ENCODE measurements at regions not wholly inside any gene's neighbourhood (a gene's known extent, or its start where the extent isn't known, plus 50 kb on each side); places are given as distances from the start of the nearest gene placed in this dataset.

DNA sequence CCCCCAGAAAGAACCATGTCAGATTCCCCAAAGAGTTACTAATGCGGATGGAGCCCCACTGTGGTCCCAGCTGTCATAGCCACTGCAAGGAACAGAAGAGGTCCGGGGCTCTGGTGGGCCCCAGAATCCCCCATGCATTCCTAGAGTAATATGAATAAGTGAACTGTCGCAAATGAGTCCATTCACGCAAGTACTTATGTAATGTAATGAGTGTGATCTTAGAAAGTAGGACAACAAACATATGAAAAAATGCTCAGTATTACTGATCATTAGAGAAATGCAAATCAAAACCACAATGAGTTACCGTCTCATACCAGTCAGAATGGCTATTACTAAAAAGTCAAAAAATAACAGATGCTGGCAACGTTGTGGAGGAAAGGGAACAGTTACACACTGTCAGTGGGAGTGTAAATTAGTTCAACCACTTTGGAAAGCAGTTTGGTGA lies 141.5 kb upstream of the RBPJ start:
- no peak overlapping the region for H3K4me3 ChIP-seq
- intact Hi-C loops (cut with DNase I; ENCODE audit: low total_unique reads): no loop called here
- H3K36me3 ChIP-seq (ENCODE audit: low read depth, missing control alignments): no peaks in the 10 kb centered on the region
- no peaks in the 10 kb centered on the region for H3K9me3 ChIP-seq
- H3K27me3 ChIP-seq: no peaks in the 10 kb centered on the region
- DNase-seq: no peak
- H3K27ac ChIP-seq: no peak overlapping the region
- WGBS, 2 donors: 80 to 89% methylated on average over 6 of the region's 6 CpGs
- no peaks in the 10 kb centered on the region for H3K4me1 ChIP-seq
- TF ChIP-seq, protein P1, sequence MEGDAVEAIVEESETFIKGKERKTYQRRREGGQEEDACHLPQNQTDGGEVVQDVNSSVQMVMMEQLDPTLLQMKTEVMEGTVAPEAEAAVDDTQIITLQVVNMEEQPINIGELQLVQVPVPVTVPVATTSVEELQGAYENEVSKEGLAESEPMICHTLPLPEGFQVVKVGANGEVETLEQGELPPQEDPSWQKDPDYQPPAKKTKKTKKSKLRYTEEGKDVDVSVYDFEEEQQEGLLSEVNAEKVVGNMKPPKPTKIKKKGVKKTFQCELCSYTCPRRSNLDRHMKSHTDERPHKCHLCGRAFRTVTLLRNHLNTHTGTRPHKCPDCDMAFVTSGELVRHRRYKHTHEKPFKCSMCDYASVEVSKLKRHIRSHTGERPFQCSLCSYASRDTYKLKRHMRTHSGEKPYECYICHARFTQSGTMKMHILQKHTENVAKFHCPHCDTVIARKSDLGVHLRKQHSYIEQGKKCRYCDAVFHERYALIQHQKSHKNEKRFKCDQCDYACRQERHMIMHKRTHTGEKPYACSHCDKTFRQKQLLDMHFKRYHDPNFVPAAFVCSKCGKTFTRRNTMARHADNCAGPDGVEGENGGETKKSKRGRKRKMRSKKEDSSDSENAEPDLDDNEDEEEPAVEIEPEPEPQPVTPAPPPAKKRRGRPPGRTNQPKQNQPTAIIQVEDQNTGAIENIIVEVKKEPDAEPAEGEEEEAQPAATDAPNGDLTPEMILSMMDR (IDR thresholded peaks at IDR 0.05): no peak
- no peak for TF ChIP-seq POLR2A (IDR thresholded peaks at IDR 0.05)

DNA sequence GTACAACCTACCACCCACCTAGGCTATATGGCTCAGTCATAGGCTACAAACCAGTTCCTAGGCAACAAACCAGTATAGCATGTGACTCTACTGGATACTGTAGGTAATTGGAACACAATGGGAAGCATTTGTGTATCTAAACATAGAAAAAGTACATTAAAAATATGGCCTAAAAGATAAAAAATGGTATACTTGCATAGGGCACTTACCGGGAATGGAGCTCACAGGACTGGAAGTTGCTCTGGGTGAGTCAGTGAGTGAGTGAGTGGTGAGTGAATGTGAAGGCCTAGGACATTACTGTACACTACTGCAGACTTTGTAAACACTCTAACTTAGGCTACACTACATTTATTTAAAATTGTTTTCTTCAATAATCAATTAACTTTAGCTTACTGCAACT lies 139.2 kb upstream of the RBPJ start:
- intact Hi-C loops (cut with DNase I; ENCODE audit: low total_unique reads): no loop called here
- Histone ChIP-seq H3K27ac (no peak overlapping the region), H3K36me3 (ENCODE audit: low read depth, missing control alignments) (no peaks in the 10 kb centered on the region), H3K9me3 (no peaks in the 10 kb centered on the region), H3K27me3 (no peaks in the 10 kb centered on the region), H3K4me3 (no peak overlapping the region), H3K4me1 (no peaks in the 10 kb centered on the region)
- 80 to 89% methylated on average over 1 of the region's 1 CpG for WGBS, 2 donors
- TF ChIP-seq, protein P1 (IDR thresholded peaks at IDR 0.05): no peak
- no peak for TF ChIP-seq POLR2A (IDR thresholded peaks at IDR 0.05)
- DNase-seq: no peak

DNA sequence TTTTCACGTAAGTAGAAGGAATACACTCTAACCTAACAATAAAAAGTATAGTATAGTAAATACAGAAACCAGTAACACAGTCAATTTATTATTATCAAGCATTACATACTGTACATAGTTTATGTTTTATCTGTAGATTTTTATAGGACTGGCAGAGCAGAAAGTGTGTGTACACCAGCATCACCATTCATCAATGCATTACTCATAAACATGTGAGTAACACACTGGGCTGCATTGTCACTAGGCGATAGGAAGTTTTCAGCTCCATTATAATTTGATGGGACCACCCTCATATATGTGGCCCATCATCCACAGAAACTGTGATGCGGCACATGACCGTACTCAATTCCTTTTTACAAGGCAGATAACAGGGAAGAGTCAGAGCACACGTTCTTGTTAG lies 137.8 kb upstream of the RBPJ start:
- TF ChIP-seq, protein P1 (IDR thresholded peaks at IDR 0.05): no peak
- TF ChIP-seq POLR2A (IDR thresholded peaks at IDR 0.05): no peak
- Histone ChIP-seq H3K27ac (no peak overlapping the region), H3K36me3 (ENCODE audit: low read depth, missing control alignments) (no peaks in the 10 kb centered on the region), H3K27me3 (no peaks in the 10 kb centered on the region), H3K9me3 (no peaks in the 10 kb centered on the region), H3K4me1 (no peaks in the 10 kb centered on the region), H3K4me3 (no peak overlapping the region)
- WGBS, 2 donors: 86 to 91% methylated on average over 5 of the region's 5 CpGs
- no peak for DNase-seq
- intact Hi-C loops (cut with DNase I; ENCODE audit: low total_unique reads): no loop called here

DNA sequence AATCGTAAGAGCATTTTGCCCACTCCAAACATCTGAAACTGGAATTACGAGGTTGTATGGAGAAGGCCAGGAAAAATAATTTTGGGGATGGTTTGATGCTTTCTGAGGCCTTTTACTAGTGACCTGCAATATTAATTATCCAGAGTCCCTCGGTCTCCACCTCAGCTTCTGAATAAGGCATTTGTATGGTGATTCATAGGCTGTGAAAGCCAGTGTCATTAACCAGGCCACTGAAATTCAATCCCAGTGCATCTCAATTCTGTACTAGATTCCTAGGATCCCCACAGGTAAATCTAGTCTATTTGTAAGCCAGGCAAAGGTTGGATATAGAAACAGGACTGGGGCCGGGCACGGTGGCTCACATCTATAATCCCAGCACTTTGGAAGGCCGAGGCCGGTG lies 135.4 kb upstream of the RBPJ start:
- Histone ChIP-seq H3K4me1 (no peaks in the 10 kb centered on the region), H3K4me3 (no peak overlapping the region), H3K27ac (no peak overlapping the region), H3K9me3 (no peaks in the 10 kb centered on the region), H3K27me3 (no peaks in the 10 kb centered on the region), H3K36me3 (ENCODE audit: low read depth, missing control alignments) (no peaks in the 10 kb centered on the region)
- TF ChIP-seq, protein P1 (IDR thresholded peaks at IDR 0.05): no peak
- TF ChIP-seq POLR2A (IDR thresholded peaks at IDR 0.05): no peak
- WGBS, 2 donors: 96 to 97% methylated on average over 7 of the region's 7 CpGs
- intact Hi-C loops (cut with DNase I; ENCODE audit: low total_unique reads): no loop called here
- no peak for DNase-seq

DNA sequence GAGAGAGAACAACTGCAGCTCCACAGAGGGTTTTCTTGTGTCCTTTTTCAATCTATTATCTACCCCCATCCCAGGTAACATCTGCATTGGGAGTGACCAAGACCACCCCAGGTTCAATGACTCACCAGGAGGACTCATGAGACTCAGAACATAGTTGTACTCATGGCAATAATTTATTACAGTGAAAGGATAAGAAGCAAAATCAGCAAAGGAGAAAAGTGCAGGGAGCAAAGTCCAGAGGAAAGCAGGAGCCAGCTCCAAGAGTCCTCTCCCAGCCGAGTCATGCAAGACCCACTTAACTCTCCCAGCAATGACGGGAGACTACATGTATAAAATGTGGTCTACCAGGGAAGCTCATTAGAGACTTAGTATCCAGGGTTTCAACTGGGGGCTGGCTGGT lies 129.5 kb upstream of the RBPJ start:
- H3K36me3 ChIP-seq (ENCODE audit: low read depth, missing control alignments): no peaks in the 10 kb centered on the region
- H3K27ac ChIP-seq: no peak overlapping the region
- no peak overlapping the region for H3K4me3 ChIP-seq
- no peaks in the 10 kb centered on the region for H3K4me1 ChIP-seq
- TF ChIP-seq, protein P1 (IDR thresholded peaks at IDR 0.05): no peak
- no peak for TF ChIP-seq POLR2A (IDR thresholded peaks at IDR 0.05)
- WGBS, 2 donors: 63 to 84% methylated on average over 2 of the region's 2 CpGs
- H3K9me3 ChIP-seq: no peaks in the 10 kb centered on the region
- DNase-seq: no peak
- intact Hi-C loops (cut with DNase I; ENCODE audit: low total_unique reads): no loop called here
- H3K27me3 ChIP-seq: no peaks in the 10 kb centered on the region

Measured in testis (tissue), 2 donors.